SK-N-MC (cell line): ENCODE measurements at regions not wholly inside any gene's neighbourhood (a gene's known extent, or its start where the extent isn't known, plus 50 kb on each side); places are given as distances from the start of the nearest gene placed in this dataset.

ENCODE experiments used
- DNase-seq: peaks from one replicate; pipeline ENCODE4 v3.0.0-alpha.2; 2011; ENCODE audit warnings: low read depth, low spot score
- H3K27ac ChIP-seq: fragments of 200-600 bp; sonication (generic); 2 replicates; pipeline ENCODE4 v1.5.1; 2016; ENCODE audit warnings: mixed run types
- H3K36me3 ChIP-seq: fragments of 200-600 bp; sonication (generic); 2 replicates; pipeline ENCODE4 v1.6.1; 2017; ENCODE audit warnings: antibody characterized with exemption, low read length, mixed read lengths; ENCODE audit not compliant: insufficient read depth
- H3K4me3 ChIP-seq: fragments of 200-600 bp; sonication (generic); 2 replicates; pipeline ENCODE4 v1.5.1; 2016
- H3K9ac ChIP-seq: fragments of 200-600 bp; sonication (generic); 2 replicates; pipeline ENCODE4 v1.8.0; 2017; ENCODE audit warnings: mixed run types, mixed read lengths; ENCODE audit not compliant: insufficient read length
- H3K9me3 ChIP-seq: fragments of 200-600 bp; sonication (generic); 2 replicates; pipeline ENCODE4 v1.6.1; 2017; ENCODE audit warnings: low read depth, mild to moderate bottlenecking, antibody characterized with exemption, low read length, moderate library complexity, mixed read lengths
- EZH2 ChIP-seq: fragments of 200-600 bp; sonication (generic); IDR thresholded peaks from one replicate; pipeline ENCODE4 v1.6.1; 2017; ENCODE audit warnings: antibody characterized with exemption
- FOXP2 ChIP-seq: optimal IDR thresholded peaks from 2 replicates; pipeline ENCODE3; 2011; ENCODE audit warnings: mild to moderate bottlenecking, moderate library complexity; ENCODE audit not compliant: insufficient read depth; ENCODE audit errors: extremely low read length, control extremely low read depth
- POLR2AphosphoS5 ChIP-seq: IDR thresholded peaks from 2 replicates; pipeline ENCODE4 v1.6.1; 2012; ENCODE audit warnings: mild to moderate bottlenecking, low read depth, low read length, borderline replicate concordance

GRCh38 chr1:5720936-5721335 lies 271.3 kb downstream of the NPHP4 start:
- H3K9me3 ChIP-seq: no peaks in the 10 kb centered on the region
- no peak overlapping the region for H3K27ac ChIP-seq
- DNase-seq: no peak
- H3K36me3 ChIP-seq: no peaks in the 10 kb centered on the region
- no peak overlapping the region for H3K4me3 ChIP-seq
- no peak for TF ChIP-seq POLR2AphosphoS5
- TF ChIP-seq EZH2: no peak
- TF ChIP-seq FOXP2: no peak
- H3K9ac ChIP-seq: no peak overlapping the region

GRCh38 chr1:5720484-5720883 lies 271.7 kb downstream of the NPHP4 start:
- TF ChIP-seq EZH2 (no peak), POLR2AphosphoS5 (no peak), FOXP2 (no peak)
- H3K9me3 ChIP-seq: no peaks in the 10 kb centered on the region
- no peak for DNase-seq
- no peak overlapping the region for H3K27ac ChIP-seq
- H3K9ac ChIP-seq: no peak overlapping the region
- no peaks in the 10 kb centered on the region for H3K36me3 ChIP-seq
- H3K4me3 ChIP-seq: no peak overlapping the region

- no peak overlapping the region for H3K27ac ChIP-seq
- H3K36me3 ChIP-seq: no peaks in the 10 kb centered on the region
- no peak for DNase-seq
- H3K4me3 ChIP-seq: no peak overlapping the region
- TF ChIP-seq EZH2 (no peak), POLR2AphosphoS5 (no peak), FOXP2 (no peak)
- H3K9me3 ChIP-seq: no peaks in the 10 kb centered on the region
- H3K9ac ChIP-seq: no peak overlapping the region
Observed at GRCh38 chr1:5720045-5720444, 272.2 kb downstream of the NPHP4 start.

GRCh38 chr1:5718831-5719632 lies 273.2 kb downstream of the NPHP4 start:
- no peak overlapping the region for H3K27ac ChIP-seq
- no peaks in the 10 kb centered on the region for H3K36me3 ChIP-seq
- H3K9me3 ChIP-seq: peaks cover 6% of the 10 kb centered on the region; the same call in 1 of the 2 replicates
- DNase-seq: no peak
- TF ChIP-seq POLR2AphosphoS5 (no peak), FOXP2 (no peak), EZH2 (no peak)
- H3K9ac ChIP-seq: no peak overlapping the region
- H3K4me3 ChIP-seq: no peak overlapping the region

- Histone ChIP-seq H3K9ac (no peak overlapping the region), H3K36me3 (no peaks in the 10 kb centered on the region), H3K4me3 (no peak overlapping the region), H3K9me3 (peaks cover 6% of the 10 kb centered on the region; the same call in 1 of the 2 replicates), H3K27ac (no peak overlapping the region)
- DNase-seq: no peak
- TF ChIP-seq EZH2 (no peak), POLR2AphosphoS5 (no peak), FOXP2 (no peak)
Observed at GRCh38 chr1:5717031-5717682, 275.1 kb downstream of the NPHP4 start.

- H3K9ac ChIP-seq: no peak overlapping the region
- peaks cover 6% of the 10 kb centered on the region; the same call in 1 of the 2 replicates for H3K9me3 ChIP-seq
- no peaks in the 10 kb centered on the region for H3K36me3 ChIP-seq
- H3K27ac ChIP-seq: no peak overlapping the region
- no peak for DNase-seq
- H3K4me3 ChIP-seq: no peak overlapping the region
- no peak for TF ChIP-seq POLR2AphosphoS5
- TF ChIP-seq FOXP2: no peak
- TF ChIP-seq EZH2: no peak
Observed at GRCh38 chr1:5716126-5716525, 276.1 kb downstream of the NPHP4 start.

GRCh38 chr1:5713101-5714010 lies 278.9 kb downstream of the NPHP4 start:
- no peaks in the 10 kb centered on the region for H3K36me3 ChIP-seq
- peaks cover 6% of the 10 kb centered on the region; the same call in 1 of the 2 replicates for H3K9me3 ChIP-seq
- peak; percentile 66 for DNase-seq
- H3K4me3 ChIP-seq: no peak overlapping the region
- H3K27ac ChIP-seq: no peak overlapping the region
- H3K9ac ChIP-seq: no peak overlapping the region
- no peak for TF ChIP-seq EZH2
- peak; percentile 41; the same call in 1 of the 2 replicates for TF ChIP-seq POLR2AphosphoS5
